ENCODE measurements at regions not wholly inside any gene's neighbourhood (a gene's known extent, or its start where the extent isn't known, plus 50 kb on each side); places are given as distances from the start of the nearest gene placed in this dataset.

DNA sequence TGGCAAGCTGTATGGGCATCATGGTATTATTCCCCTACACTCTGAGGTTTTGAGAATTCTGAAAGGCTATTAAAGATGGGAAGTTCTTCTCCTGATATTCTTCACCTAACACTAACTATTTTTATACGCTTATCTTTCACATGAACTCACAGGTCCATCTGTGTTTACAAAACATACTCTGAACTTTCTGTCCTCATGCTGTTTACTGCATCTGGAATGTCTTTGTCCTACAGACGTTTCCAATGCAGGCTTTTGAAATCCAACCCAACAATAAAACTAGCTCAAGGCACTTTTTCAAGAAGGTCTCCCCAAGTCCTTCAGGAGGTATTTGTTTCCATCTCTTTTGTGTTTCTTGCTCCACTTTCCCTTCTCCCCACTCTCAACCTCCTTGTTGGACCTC lies 60.5 kb upstream of the MLIP start:
- TF ChIP-seq, protein P1, sequence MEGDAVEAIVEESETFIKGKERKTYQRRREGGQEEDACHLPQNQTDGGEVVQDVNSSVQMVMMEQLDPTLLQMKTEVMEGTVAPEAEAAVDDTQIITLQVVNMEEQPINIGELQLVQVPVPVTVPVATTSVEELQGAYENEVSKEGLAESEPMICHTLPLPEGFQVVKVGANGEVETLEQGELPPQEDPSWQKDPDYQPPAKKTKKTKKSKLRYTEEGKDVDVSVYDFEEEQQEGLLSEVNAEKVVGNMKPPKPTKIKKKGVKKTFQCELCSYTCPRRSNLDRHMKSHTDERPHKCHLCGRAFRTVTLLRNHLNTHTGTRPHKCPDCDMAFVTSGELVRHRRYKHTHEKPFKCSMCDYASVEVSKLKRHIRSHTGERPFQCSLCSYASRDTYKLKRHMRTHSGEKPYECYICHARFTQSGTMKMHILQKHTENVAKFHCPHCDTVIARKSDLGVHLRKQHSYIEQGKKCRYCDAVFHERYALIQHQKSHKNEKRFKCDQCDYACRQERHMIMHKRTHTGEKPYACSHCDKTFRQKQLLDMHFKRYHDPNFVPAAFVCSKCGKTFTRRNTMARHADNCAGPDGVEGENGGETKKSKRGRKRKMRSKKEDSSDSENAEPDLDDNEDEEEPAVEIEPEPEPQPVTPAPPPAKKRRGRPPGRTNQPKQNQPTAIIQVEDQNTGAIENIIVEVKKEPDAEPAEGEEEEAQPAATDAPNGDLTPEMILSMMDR (IDR thresholded peaks at IDR 0.05) = no peak
- TF ChIP-seq POLR2A (IDR thresholded peaks at IDR 0.05) (no peak), EP300 (IDR thresholded peaks at IDR 0.05; ENCODE audit: low read depth) (no peak)
